ENCODE measurements at regions not wholly inside any gene's neighbourhood (a gene's known extent, or its start where the extent isn't known, plus 50 kb on each side); places are given as distances from the start of the nearest gene placed in this dataset.
A peak's percentile ranks its signal among the peaks of the same experiment; 100 is the strongest.
"Not testable (repeated sequence)": the region's sequence is repeated elsewhere in the genome, so short reads cannot be mapped to it uniquely, and the experiment has no call there.

DNA sequence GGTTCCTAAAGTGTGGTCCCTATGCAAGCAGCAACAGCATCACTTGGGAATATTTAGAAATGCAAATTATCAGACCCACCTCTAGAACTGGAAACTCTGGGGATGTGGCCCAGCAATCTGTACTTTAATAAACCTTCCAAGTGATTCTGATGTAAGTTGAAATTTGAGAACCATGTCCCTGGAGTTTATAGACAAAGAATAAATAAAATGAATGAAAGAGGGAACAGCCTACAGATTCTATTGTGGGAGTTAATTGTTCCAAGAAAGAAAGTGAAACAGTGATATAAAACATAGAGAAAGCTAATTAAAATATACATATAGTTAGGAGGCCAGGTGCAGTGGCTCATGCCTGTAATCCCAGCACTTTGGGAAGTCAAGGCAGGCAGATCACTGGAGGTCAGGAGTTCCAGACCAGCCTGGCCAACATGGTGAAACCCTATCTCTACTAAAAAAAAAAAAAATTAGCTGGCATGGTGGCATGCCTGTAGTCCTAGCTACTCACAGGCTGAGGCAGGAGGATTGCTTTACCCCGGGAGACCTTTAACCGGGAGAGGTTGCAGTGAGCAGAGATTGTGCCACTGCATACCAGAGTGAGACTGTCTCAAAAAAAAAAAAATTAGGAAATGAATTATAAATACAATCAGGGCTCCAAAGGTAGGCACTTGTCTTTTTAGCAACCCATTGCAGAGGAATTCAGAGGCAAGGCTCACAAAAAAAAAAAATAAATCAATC, 507.5 kb downstream of the NAV3 start:
- no peak for DNase-seq

- no peak for DNase-seq
Measured at GRCh38 chr12:78340406-78340805, 509.7 kb downstream of the NAV3 start.

DNA sequence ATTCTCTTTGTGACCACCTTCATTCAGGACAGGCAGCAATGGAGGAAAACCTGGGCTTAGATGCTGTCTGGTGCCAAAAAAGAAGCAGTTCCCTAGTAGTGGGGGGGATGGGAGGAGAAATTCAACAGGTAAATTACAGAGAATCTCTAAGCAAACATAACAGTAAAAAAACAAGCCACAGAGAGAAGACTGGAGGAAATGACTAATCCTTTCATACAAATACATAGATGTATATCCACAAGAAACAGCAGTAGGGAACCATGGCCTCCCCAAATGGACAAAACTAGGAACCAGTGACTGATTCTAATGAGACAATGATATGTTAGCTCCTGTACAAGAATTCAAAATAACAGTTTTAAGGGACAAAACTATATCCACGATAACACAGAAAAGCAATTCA, 513.0 kb downstream of the NAV3 start:
- no peak for DNase-seq

DNA sequence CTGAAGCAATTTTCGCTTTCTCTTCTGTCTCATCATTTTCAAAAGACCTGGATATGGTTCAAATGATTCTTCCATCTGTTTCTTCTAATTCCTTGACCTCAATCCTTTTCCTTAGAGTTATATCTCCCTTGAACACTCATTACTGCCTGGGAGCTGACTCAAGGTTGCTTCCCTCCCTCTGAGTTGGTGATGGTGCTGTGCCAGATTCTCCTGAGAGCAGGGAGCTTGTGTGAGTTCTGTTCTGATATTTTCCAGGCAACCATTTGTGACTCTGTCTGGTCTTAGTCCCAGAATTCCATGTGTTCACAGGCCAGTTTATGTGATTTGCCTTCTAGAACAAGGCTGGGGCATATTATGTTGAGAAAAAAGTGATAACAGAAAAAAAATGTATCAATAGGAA, 505.1 kb upstream of the SYT1 start:
- no peak for DNase-seq

- no peak for DNase-seq
Measured at GRCh38 chr12:78361683-78362082, 502.9 kb upstream of the SYT1 start.

- no peak for DNase-seq
Measured at GRCh38 chr12:78371284-78371683, 493.3 kb upstream of the SYT1 start.

DNA sequence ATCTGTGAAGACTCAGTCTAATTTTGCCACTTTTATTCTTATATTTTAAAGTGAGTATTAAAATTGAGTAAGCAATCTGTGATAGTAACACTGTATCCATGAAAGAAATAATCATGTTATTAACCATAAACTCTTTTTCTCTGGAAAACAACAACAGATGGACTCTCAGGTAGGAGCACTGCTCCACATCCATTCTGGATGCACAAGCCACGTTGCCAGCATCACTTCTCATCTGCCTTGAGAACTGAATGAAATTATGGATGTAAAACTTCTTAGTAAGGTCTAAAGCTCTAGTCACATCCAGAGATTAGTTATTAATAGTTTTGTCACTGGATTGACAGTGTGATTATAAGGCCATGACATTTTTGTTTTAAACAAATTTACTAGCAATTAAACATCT, 489.1 kb upstream of the SYT1 start:
- no peak for DNase-seq

DNA sequence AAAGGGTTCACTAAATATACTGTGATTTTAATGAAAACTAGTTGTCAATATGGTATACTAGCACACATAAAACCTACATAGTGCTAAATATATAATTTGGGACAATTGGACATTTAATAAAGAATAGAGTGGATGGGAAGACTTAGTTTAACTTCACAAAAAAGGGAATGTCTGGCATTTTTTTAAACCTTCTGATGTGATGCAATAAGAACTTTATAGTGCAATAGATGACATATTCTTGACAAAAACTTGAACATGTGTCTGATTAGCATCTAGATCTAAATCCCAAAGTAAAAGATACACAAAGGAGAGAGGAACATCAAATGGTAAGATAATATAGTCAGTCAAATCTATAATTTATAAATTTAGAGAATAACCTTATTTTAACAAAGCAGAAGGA, 488.3 kb upstream of the SYT1 start:
- DNase-seq, result no peak

GRCh38 chr12:78379065-78379464, 485.5 kb upstream of the SYT1 start:
- DNase-seq, result not testable (repeated sequence)

- DNase-seq, result no peak
Measured at GRCh38 chr12:78383414-78383813, 481.2 kb upstream of the SYT1 start.

- no peak for DNase-seq
Measured at GRCh38 chr12:78384541-78384940, 480.0 kb upstream of the SYT1 start.

DNA sequence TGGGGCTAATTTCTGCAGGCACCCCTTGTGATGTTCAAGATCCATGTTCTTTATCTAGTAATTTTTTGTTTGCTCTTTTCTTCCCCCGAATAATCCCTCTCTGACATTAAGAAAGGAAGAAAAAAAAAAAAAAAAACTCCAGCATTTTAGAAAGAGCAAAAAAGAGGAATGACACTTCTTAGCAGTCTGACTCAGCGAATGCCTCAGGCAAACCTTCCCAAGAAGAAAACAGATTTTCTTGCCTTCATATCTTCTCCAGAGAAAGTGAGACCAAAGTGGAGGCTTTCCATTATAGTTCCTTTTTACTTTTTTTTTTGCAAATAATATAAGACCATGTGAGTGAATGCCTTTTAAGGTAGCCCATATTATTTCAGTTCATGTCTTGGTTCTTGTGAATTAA, 479.0 kb upstream of the SYT1 start:
- DNase-seq, result no peak

- DNase-seq, result no peak
Measured at GRCh38 chr12:78386871-78387270, 477.7 kb upstream of the SYT1 start.

DNA sequence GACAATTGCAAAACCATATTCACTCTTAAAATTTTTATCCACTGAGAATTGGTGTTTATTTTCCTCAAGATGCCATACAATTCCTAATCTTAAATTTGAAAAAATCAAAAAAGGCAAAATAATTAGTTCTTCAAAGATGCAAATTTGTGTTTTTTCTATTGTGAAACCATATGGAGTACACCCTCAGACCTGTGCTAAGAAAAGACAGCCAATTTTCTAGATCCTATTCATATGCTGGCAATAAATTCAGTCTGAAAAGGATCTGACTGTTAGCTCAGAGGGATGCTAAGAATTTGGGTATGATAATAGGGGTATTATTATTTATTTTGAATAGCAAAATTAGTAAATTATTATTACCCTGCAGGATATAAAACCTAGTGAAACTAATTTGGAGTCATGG, 476.9 kb upstream of the SYT1 start:
- DNase-seq, result no peak

DNA sequence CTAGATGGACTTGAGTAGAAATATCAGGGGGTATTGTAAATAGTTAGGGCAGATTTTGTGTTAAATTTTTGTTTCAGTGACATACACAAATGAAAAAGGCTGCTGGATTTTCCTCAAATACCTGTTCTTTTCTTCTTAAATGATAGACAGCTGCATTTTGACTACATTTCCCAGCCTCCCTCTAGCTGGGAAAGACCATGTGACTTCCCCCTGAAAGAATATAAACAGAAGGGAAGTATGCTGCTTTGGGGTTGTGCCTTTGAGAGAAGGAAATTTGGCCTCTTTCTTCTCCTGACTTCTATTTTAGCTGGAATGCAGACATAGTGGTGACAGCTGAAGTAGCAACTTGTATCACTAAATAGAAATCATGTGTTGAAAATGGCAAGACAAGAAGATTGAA, 476.1 kb upstream of the SYT1 start:
- no peak for DNase-seq

DNA sequence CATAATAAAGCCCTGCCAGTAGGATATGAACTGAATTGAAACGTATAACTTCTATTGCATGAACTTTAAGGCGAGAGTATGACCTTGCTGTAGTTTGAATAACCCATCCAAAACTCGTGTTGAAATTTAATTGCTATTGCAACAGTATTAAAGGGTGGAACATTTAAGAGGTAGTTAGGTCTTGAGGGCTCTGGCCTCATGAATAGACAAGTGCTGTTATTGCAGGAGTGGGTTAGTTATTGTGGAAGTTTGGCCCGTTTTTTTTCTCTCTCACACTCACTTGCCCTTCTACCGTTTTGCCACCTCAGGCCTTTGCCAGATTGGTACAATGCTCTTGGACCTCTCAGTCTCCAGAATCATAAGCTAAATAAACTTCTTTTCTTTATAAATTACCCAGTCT, 473.7 kb upstream of the SYT1 start:
- DNase-seq, result no peak

GRCh38 chr12:78392918-78393317, 471.7 kb upstream of the SYT1 start:
- peak in 1 of 2 donors; percentile 34 for DNase-seq

DNA sequence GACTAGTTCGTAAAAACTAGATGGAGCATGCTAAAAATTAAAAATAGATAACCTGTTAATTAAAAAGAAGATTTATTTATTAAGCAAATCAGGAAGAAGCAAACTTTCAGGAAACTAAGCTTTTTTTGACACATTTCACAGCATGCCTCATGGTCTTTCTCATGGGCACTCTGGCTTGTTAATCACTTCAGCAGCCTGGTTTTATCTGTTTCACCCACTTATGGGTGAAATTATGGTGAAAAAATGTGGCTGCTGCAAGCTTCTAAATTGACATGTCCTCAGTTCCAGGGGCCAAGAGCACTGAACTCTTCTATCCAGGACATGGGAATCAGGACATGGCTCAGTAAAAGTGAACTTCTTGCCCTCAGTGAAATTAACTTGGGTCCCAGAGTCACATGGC, 468.6 kb upstream of the SYT1 start:
- peak; percentile 42 to 45 for DNase-seq

GRCh38 chr12:78396538-78396937, 468.0 kb upstream of the SYT1 start:
- DNase-seq, result no peak

DNA sequence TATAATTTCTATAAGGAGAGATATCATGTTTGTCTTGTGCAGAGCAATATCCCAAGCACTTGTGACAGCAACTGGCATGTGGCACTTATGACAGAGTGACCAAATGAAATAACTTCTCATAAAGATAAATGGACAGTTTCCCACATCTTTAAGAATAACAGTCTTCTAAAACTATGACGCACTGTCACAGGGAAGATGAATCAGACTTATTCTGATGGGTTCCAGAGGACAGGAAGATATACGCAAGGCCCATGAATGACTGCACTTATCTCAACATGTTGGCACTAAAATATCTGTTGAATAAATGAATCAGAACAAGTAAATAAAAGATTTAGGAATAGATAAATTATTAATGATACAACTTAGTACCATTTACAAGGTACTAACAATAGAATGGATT, 465.8 kb upstream of the SYT1 start:
- no peak for DNase-seq

DNA sequence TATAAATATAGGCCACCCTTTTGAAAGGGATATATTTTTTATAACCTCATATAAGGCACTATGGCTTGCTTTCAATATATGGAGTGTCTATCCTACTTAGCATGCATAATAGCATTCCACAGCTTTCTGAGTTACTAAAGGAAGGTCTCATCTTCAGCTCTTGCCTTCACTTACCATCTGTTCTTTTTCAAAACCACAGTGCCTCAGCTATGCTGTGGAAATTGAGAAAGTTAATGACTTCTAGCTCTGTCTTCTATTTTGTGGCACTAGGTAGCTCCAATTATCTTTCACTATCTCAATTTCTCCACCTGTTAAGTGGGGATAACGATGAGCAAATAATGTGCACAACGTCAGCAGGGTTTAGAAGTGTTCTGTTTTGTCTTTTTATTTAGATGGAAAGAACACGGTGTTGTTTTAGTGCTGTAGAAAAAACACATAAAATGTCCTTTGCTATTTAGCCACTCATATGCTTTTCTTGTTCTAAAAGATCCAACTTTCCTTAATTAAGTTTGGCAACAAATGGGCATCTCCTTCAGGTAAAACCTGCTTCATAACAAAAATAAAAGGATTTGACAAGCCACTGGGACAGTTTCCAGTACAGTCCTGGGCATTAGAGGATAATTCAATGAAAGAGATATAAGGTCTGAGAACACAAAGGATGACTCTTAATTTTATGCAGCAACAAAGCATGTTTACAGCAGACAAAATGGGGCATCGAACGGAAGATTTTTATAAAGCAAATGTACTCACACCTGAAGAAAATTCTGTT, 462.0 kb upstream of the SYT1 start:
- no peak for DNase-seq

DNA sequence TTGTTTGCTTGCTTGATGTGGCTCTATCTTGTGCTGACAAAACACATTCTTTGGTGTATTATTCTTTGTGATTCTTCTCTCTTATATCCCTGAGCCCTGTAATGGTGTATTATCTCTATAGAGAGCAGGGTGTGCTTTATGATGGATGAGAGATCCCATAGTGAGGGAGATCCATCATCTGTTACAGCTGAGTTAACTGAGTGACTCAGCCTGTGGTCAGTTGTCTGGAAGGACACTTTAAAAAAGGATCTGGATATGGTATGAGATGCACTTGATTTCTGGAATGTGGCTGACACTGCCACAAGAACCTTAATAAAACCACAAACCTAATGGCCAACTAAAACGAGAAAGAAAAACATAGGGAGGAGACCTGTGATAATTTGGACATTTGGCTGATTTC, 461.4 kb upstream of the SYT1 start:
- DNase-seq, result no peak

- DNase-seq, result no peak
Measured at GRCh38 chr12:78403681-78404080, 460.9 kb upstream of the SYT1 start.

- no peak for DNase-seq
Measured at GRCh38 chr12:78406213-78406612, 458.4 kb upstream of the SYT1 start.

All from right lung (tissue), 2 donors.